HepG2 (cell line): ENCODE measurements at regions not wholly inside any gene's neighbourhood (a gene's known extent, or its start where the extent isn't known, plus 50 kb on each side); places are given as distances from the start of the nearest gene placed in this dataset.

Source experiments
- AGO2 ChIP-seq: fragments of 200-400 bp; formaldehyde crosslinking; optimal IDR thresholded peaks from 2 replicates; pipeline ENCODE3; 2017; ENCODE audit warnings: mild to moderate bottlenecking, low read depth, low read length, moderate library complexity
- ARID2 ChIP-seq: sonication (generic); formaldehyde crosslinking; IDR thresholded peaks from 2 replicates; pipeline ENCODE4 v1.8.1; 2022; ENCODE audit warnings: mild to moderate bottlenecking, missing genetic modification reagents, borderline replicate concordance
- GATA4 ChIP-seq: sonication (generic); IDR thresholded peaks from 2 replicates; pipeline ENCODE4 v1.6.1; 2016; ENCODE audit warnings: antibody characterized with exemption, low read depth, borderline replicate concordance
- KLF15 ChIP-seq: sonication (generic); formaldehyde crosslinking; IDR thresholded peaks from 2 replicates; pipeline ENCODE4 v1.8.1; 2023; ENCODE audit warnings: borderline replicate concordance, mild to moderate bottlenecking, inconsistent platforms, missing genetic modification reagents, mixed read lengths
- NFE2L2 ChIP-seq: fragments of 150-350 bp; IDR thresholded peaks from 2 replicates; pipeline ENCODE4 v1.6.1; 2014; ENCODE audit warnings: low read length
- SCMH1 ChIP-seq: sonication (generic); formaldehyde crosslinking; IDR thresholded peaks from 2 replicates; pipeline ENCODE4 v1.9.0; 2021; ENCODE audit warnings: missing genetic modification reagents, mild to moderate bottlenecking, borderline replicate concordance
- TCF12 ChIP-seq, 2 experiments: fragments of 450-650 bp in 1 of 2; sonication (generic) in 1 of 2; formaldehyde crosslinking in 1 of 2; IDR thresholded peaks; 2 replicates each; pipeline versions ENCODE4 v1.6.1 to v1.8.0; 2017 to 2022; ENCODE audit warnings: antibody characterized with exemption in 1 of 2, mild to moderate bottlenecking in 1 of 2, missing genetic modification reagents in 1 of 2, moderate library complexity in 1 of 2
- YEATS2 ChIP-seq: sonication (generic); formaldehyde crosslinking; IDR thresholded peaks from 2 replicates; pipeline ENCODE4 v1.4.0; 2020; ENCODE audit warnings: missing genetic modification reagents, borderline replicate concordance
- ZFX ChIP-seq: sonication (generic); formaldehyde crosslinking; IDR thresholded peaks from 2 replicates; pipeline ENCODE4 v1.4.0; 2020; ENCODE audit warnings: mild to moderate bottlenecking, low read depth, missing genetic modification reagents, moderate library complexity
- ZNF232 ChIP-seq: sonication (generic); formaldehyde crosslinking; IDR thresholded peaks from 2 replicates; pipeline ENCODE4 v1.4.0; 2020; ENCODE audit warnings: missing genetic modification reagents, borderline replicate concordance
- ZNF274 ChIP-seq: sonication (generic); formaldehyde crosslinking; IDR thresholded peaks from 2 replicates; pipeline ENCODE4 v1.5.1; 2020; ENCODE audit warnings: mild to moderate bottlenecking, missing genetic modification reagents
- ZNF383 ChIP-seq: sonication (generic); formaldehyde crosslinking; IDR thresholded peaks from 2 replicates; pipeline ENCODE4 v1.4.0; 2020; ENCODE audit warnings: missing genetic modification reagents, mild to moderate bottlenecking, borderline replicate concordance
- ZNF496 ChIP-seq: sonication (generic); formaldehyde crosslinking; IDR thresholded peaks from 2 replicates; pipeline ENCODE4 v1.8.1; 2023; ENCODE audit warnings: mild to moderate bottlenecking, moderate library complexity, missing genetic modification reagents; ENCODE audit not compliant: insufficient replicate concordance
- TF ChIP-seq, protein P1 (sequence below): sonication (generic); formaldehyde crosslinking; IDR thresholded peaks from 2 replicates; pipeline ENCODE4 v1.4.0; 2020; ENCODE audit warnings: mild to moderate bottlenecking, missing genetic modification reagents, borderline replicate concordance
- TF ChIP-seq, protein P2 (sequence below): sonication (generic); formaldehyde crosslinking; IDR thresholded peaks from 2 replicates; pipeline ENCODE4 v1.4.0; 2020; ENCODE audit warnings: missing genetic modification reagents, borderline replicate concordance
- TF ChIP-seq, protein P3 (sequence below): sonication (generic); formaldehyde crosslinking; IDR thresholded peaks from 2 replicates; pipeline ENCODE4 v1.4.0; 2020; ENCODE audit warnings: mild to moderate bottlenecking, low read depth, missing genetic modification reagents
- TF ChIP-seq, protein P4 (sequence below): sonication (generic); formaldehyde crosslinking; IDR thresholded peaks from 2 replicates; pipeline ENCODE4 v1.5.1; 2020; ENCODE audit warnings: mild to moderate bottlenecking, missing genetic modification reagents, moderate library complexity

DNA sequence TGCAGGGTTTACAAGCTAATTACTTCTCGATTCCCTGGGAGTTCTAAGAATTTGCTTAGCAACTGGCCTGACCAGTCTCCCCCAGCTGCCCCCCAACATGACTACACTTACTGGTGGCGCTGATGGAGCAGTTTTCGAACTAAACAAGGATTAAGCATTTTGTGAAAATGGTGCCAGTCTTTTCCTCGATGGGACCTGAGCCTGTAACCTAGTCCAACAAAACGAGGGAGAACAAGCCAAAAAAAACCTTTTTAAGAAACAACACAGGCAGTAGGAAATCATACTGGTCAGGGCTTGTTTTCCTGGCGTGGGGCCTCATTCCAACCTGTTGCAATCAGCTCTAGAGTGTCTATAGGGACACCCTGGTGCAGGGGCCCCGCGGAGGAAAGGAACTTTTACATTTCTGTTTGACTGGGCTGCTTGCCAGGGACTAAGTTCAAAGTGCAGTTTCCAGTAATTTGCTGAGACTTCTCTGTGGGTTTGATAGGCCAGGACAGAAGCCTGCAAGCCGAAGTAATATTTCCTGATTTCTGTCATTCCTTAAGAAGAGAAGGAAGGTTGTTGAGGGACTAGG lies 158.7 kb downstream of the SPRY1 start (continued):
- TF ChIP-seq, protein P1, sequence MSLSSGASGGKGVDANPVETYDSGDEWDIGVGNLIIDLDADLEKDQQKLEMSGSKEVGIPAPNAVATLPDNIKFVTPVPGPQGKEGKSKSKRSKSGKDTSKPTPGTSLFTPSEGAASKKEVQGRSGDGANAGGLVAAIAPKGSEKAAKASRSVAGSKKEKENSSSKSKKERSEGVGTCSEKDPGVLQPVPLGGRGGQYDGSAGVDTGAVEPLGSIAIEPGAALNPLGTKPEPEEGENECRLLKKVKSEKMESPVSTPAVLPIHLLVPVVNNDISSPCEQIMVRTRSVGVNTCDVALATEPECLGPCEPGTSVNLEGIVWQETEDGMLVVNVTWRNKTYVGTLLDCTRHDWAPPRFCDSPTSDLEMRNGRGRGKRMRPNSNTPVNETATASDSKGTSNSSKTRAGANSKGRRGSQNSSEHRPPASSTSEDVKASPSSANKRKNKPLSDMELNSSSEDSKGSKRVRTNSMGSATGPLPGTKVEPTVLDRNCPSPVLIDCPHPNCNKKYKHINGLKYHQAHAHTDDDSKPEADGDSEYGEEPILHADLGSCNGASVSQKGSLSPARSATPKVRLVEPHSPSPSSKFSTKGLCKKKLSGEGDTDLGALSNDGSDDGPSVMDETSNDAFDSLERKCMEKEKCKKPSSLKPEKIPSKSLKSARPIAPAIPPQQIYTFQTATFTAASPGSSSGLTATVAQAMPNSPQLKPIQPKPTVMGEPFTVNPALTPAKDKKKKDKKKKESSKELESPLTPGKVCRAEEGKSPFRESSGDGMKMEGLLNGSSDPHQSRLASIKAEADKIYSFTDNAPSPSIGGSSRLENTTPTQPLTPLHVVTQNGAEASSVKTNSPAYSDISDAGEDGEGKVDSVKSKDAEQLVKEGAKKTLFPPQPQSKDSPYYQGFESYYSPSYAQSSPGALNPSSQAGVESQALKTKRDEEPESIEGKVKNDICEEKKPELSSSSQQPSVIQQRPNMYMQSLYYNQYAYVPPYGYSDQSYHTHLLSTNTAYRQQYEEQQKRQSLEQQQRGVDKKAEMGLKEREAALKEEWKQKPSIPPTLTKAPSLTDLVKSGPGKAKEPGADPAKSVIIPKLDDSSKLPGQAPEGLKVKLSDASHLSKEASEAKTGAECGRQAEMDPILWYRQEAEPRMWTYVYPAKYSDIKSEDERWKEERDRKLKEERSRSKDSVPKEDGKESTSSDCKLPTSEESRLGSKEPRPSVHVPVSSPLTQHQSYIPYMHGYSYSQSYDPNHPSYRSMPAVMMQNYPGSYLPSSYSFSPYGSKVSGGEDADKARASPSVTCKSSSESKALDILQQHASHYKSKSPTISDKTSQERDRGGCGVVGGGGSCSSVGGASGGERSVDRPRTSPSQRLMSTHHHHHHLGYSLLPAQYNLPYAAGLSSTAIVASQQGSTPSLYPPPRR (CRISPR knock-in tag), result peak; percentile 96
- TF ChIP-seq KLF15 (CRISPR knock-in tag), result peak; percentile 36; the same call in 1 of the 2 replicates
- TF ChIP-seq ZNF383 (CRISPR knock-in tag), result no peak
- TF ChIP-seq NFE2L2, result no peak
- no peak for TF ChIP-seq AGO2
- TF ChIP-seq ZNF496 (CRISPR knock-in tag), result no peak
- TF ChIP-seq SCMH1 (CRISPR knock-in tag), result no peak
- TF ChIP-seq, protein P2, sequence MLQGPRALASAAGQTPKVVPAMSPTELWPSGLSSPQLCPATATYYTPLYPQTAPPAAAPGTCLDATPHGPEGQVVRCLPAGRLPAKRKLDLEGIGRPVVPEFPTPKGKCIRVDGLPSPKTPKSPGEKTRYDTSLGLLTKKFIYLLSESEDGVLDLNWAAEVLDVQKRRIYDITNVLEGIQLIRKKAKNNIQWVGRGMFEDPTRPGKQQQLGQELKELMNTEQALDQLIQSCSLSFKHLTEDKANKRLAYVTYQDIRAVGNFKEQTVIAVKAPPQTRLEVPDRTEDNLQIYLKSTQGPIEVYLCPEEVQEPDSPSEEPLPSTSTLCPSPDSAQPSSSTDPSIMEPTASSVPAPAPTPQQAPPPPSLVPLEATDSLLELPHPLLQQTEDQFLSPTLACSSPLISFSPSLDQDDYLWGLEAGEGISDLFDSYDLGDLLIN (CRISPR knock-in tag), result no peak
- peak; percentile 74; the same call in 1 of the 2 replicates for TF ChIP-seq YEATS2 (CRISPR knock-in tag)
- TF ChIP-seq ARID2, result peak; percentile 73; the same call in 1 of the 2 replicates
- TF ChIP-seq ZFX, result peak; percentile 72
- TF ChIP-seq, protein P3, sequence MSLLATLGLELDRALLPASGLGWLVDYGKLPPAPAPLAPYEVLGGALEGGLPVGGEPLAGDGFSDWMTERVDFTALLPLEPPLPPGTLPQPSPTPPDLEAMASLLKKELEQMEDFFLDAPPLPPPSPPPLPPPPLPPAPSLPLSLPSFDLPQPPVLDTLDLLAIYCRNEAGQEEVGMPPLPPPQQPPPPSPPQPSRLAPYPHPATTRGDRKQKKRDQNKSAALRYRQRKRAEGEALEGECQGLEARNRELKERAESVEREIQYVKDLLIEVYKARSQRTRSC (CRISPR knock-in tag), result no peak
- TF ChIP-seq ZNF274, result no peak; the same call in 1 of the 2 replicates
- peak; percentile 82; the same call in 1 of the 2 replicates for TF ChIP-seq GATA4
- TF ChIP-seq TCF12 (IDR thresholded peaks at IDR 0.05), result no peak
- TF ChIP-seq TCF12 (CRISPR knock-in tag; IDR thresholded peaks at IDR 0.05), result peak; percentile 90; the same call in 1 of the 2 replicates
- TF ChIP-seq, protein P4, sequence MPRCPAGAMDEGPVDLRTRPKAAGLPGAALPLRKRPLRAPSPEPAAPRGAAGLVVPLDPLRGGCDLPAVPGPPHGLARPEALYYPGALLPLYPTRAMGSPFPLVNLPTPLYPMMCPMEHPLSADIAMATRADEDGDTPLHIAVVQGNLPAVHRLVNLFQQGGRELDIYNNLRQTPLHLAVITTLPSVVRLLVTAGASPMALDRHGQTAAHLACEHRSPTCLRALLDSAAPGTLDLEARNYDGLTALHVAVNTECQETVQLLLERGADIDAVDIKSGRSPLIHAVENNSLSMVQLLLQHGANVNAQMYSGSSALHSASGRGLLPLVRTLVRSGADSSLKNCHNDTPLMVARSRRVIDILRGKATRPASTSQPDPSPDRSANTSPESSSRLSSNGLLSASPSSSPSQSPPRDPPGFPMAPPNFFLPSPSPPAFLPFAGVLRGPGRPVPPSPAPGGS (CRISPR knock-in tag), result 0 out of 2 replicates have a peak, but pooled peaks have one; percentile 45
- peak; percentile 79; the same call in 1 of the 2 replicates for TF ChIP-seq ZNF232 (CRISPR knock-in tag)
